ENCODE measurements at regions not wholly inside any gene's neighbourhood (a gene's known extent, or its start where the extent isn't known, plus 50 kb on each side); places are given as distances from the start of the nearest gene placed in this dataset.
"Not testable (repeated sequence)": the region's sequence is repeated elsewhere in the genome, so short reads cannot be mapped to it uniquely, and the experiment has no call there.

GRCh38 chr18:65162086-65162485 lies 588.7 kb upstream of the CDH7 start:
- not testable (repeated sequence) for H3K27ac ChIP-seq (ENCODE audit: insufficient read depth, low read length, poor library complexity, severe bottlenecking); H3K27me3 ChIP-seq (replicated peaks; ENCODE audit: control insufficient read depth, insufficient read depth, low read length, poor library complexity, severe bottlenecking); H3K4me3 ChIP-seq (ENCODE audit: insufficient read depth, low read depth, low read length, poor library complexity, severe bottlenecking); H3K36me3 ChIP-seq (ENCODE audit: control insufficient read depth, insufficient read depth, low read length); DNase-seq; H3K4me1 ChIP-seq (ENCODE audit: control insufficient read depth, insufficient read depth, low read length, poor library complexity, severe bottlenecking); H3K9me3 ChIP-seq (ENCODE audit: control insufficient read depth, low read length)

- Histone ChIP-seq H3K4me3 (ENCODE audit: insufficient read depth, low read depth, low read length, poor library complexity, severe bottlenecking) (no peak overlapping the region), H3K27me3 (replicated peaks; ENCODE audit: control insufficient read depth, insufficient read depth, low read length, poor library complexity, severe bottlenecking) (no peaks in the 10 kb centered on the region), H3K9me3 (ENCODE audit: control insufficient read depth, low read length) (no peaks in the 10 kb centered on the region), H3K27ac (ENCODE audit: insufficient read depth, low read length, poor library complexity, severe bottlenecking) (no peak overlapping the region), H3K36me3 (ENCODE audit: control insufficient read depth, insufficient read depth, low read length) (no peaks in the 10 kb centered on the region), H3K4me1 (ENCODE audit: control insufficient read depth, insufficient read depth, low read length, poor library complexity, severe bottlenecking) (no peaks in the 10 kb centered on the region)
- DNase-seq = no peak
These were observed 604.3 kb upstream of the CDH7 start for GRCh38 chr18:65146482-65147021.

GRCh38 chr18:65145312-65145711 lies 605.5 kb upstream of the CDH7 start:
- no peak for DNase-seq
- no peaks in the 10 kb centered on the region for H3K36me3 ChIP-seq (ENCODE audit: control insufficient read depth, insufficient read depth, low read length)
- no peaks in the 10 kb centered on the region for H3K4me1 ChIP-seq (ENCODE audit: control insufficient read depth, insufficient read depth, low read length, poor library complexity, severe bottlenecking)
- H3K27me3 ChIP-seq (replicated peaks; ENCODE audit: control insufficient read depth, insufficient read depth, low read length, poor library complexity, severe bottlenecking) = no peaks in the 10 kb centered on the region
- no peak overlapping the region for H3K4me3 ChIP-seq (ENCODE audit: insufficient read depth, low read depth, low read length, poor library complexity, severe bottlenecking)
- no peak overlapping the region for H3K27ac ChIP-seq (ENCODE audit: insufficient read depth, low read length, poor library complexity, severe bottlenecking)
- no peaks in the 10 kb centered on the region for H3K9me3 ChIP-seq (ENCODE audit: control insufficient read depth, low read length)

- H3K9me3 ChIP-seq (ENCODE audit: control insufficient read depth, low read length) = no peaks in the 10 kb centered on the region
- H3K4me1 ChIP-seq (ENCODE audit: control insufficient read depth, insufficient read depth, low read length, poor library complexity, severe bottlenecking) = no peaks in the 10 kb centered on the region
- no peaks in the 10 kb centered on the region for H3K36me3 ChIP-seq (ENCODE audit: control insufficient read depth, insufficient read depth, low read length)
- no peak overlapping the region for H3K27ac ChIP-seq (ENCODE audit: insufficient read depth, low read length, poor library complexity, severe bottlenecking)
- no peak overlapping the region for H3K4me3 ChIP-seq (ENCODE audit: insufficient read depth, low read depth, low read length, poor library complexity, severe bottlenecking)
- no peak for DNase-seq
- H3K27me3 ChIP-seq (replicated peaks; ENCODE audit: control insufficient read depth, insufficient read depth, low read length, poor library complexity, severe bottlenecking) = no peaks in the 10 kb centered on the region
These were observed 617.2 kb upstream of the CDH7 start for GRCh38 chr18:65133610-65134009.

GRCh38 chr18:65124633-65125032 lies 626.2 kb upstream of the CDH7 start:
- DNase-seq = no peak
- no peaks in the 10 kb centered on the region for H3K4me1 ChIP-seq (ENCODE audit: control insufficient read depth, insufficient read depth, low read length, poor library complexity, severe bottlenecking)
- H3K9me3 ChIP-seq (ENCODE audit: control insufficient read depth, low read length) = no peaks in the 10 kb centered on the region
- no peak overlapping the region for H3K27ac ChIP-seq (ENCODE audit: insufficient read depth, low read length, poor library complexity, severe bottlenecking)
- no peak overlapping the region for H3K4me3 ChIP-seq (ENCODE audit: insufficient read depth, low read depth, low read length, poor library complexity, severe bottlenecking)
- no peaks in the 10 kb centered on the region for H3K36me3 ChIP-seq (ENCODE audit: control insufficient read depth, insufficient read depth, low read length)
- H3K27me3 ChIP-seq (replicated peaks; ENCODE audit: control insufficient read depth, insufficient read depth, low read length, poor library complexity, severe bottlenecking) = no peaks in the 10 kb centered on the region

- Histone ChIP-seq H3K9me3 (ENCODE audit: control insufficient read depth, low read length) (no peaks in the 10 kb centered on the region), H3K4me3 (ENCODE audit: insufficient read depth, low read depth, low read length, poor library complexity, severe bottlenecking) (no peak overlapping the region), H3K4me1 (ENCODE audit: control insufficient read depth, insufficient read depth, low read length, poor library complexity, severe bottlenecking) (no peaks in the 10 kb centered on the region), H3K27ac (ENCODE audit: insufficient read depth, low read length, poor library complexity, severe bottlenecking) (no peak overlapping the region), H3K36me3 (ENCODE audit: control insufficient read depth, insufficient read depth, low read length) (no peaks in the 10 kb centered on the region), H3K27me3 (replicated peaks; ENCODE audit: control insufficient read depth, insufficient read depth, low read length, poor library complexity, severe bottlenecking) (no peaks in the 10 kb centered on the region)
- no peak for DNase-seq
These were observed 646.9 kb upstream of the CDH7 start for GRCh38 chr18:65103864-65104263.

- no peak for DNase-seq
- no peaks in the 10 kb centered on the region for H3K27me3 ChIP-seq (replicated peaks; ENCODE audit: control insufficient read depth, insufficient read depth, low read length, poor library complexity, severe bottlenecking)
- no peak overlapping the region for H3K4me3 ChIP-seq (ENCODE audit: insufficient read depth, low read depth, low read length, poor library complexity, severe bottlenecking)
- H3K4me1 ChIP-seq (ENCODE audit: control insufficient read depth, insufficient read depth, low read length, poor library complexity, severe bottlenecking) = no peaks in the 10 kb centered on the region
- H3K9me3 ChIP-seq (ENCODE audit: control insufficient read depth, low read length) = no peaks in the 10 kb centered on the region
- no peak overlapping the region for H3K27ac ChIP-seq (ENCODE audit: insufficient read depth, low read length, poor library complexity, severe bottlenecking)
- no peaks in the 10 kb centered on the region for H3K36me3 ChIP-seq (ENCODE audit: control insufficient read depth, insufficient read depth, low read length)
These were observed 657.5 kb upstream of the CDH7 start for GRCh38 chr18:65093346-65093745.

- H3K27ac ChIP-seq (ENCODE audit: insufficient read depth, low read length, poor library complexity, severe bottlenecking) = no peak overlapping the region
- no peaks in the 10 kb centered on the region for H3K9me3 ChIP-seq (ENCODE audit: control insufficient read depth, low read length)
- H3K36me3 ChIP-seq (ENCODE audit: control insufficient read depth, insufficient read depth, low read length) = no peaks in the 10 kb centered on the region
- H3K27me3 ChIP-seq (replicated peaks; ENCODE audit: control insufficient read depth, insufficient read depth, low read length, poor library complexity, severe bottlenecking) = no peaks in the 10 kb centered on the region
- no peaks in the 10 kb centered on the region for H3K4me1 ChIP-seq (ENCODE audit: control insufficient read depth, insufficient read depth, low read length, poor library complexity, severe bottlenecking)
- DNase-seq = no peak
- no peak overlapping the region for H3K4me3 ChIP-seq (ENCODE audit: insufficient read depth, low read depth, low read length, poor library complexity, severe bottlenecking)
These were observed 659.0 kb upstream of the CDH7 start for GRCh38 chr18:65091744-65092329.

GRCh38 chr18:65082907-65083306 lies 667.9 kb upstream of the CDH7 start:
- Histone ChIP-seq H3K9me3 (ENCODE audit: control insufficient read depth, low read length) (no peaks in the 10 kb centered on the region), H3K36me3 (ENCODE audit: control insufficient read depth, insufficient read depth, low read length) (no peaks in the 10 kb centered on the region), H3K27ac (ENCODE audit: insufficient read depth, low read length, poor library complexity, severe bottlenecking) (no peak overlapping the region), H3K27me3 (replicated peaks; ENCODE audit: control insufficient read depth, insufficient read depth, low read length, poor library complexity, severe bottlenecking) (no peaks in the 10 kb centered on the region), H3K4me3 (ENCODE audit: insufficient read depth, low read depth, low read length, poor library complexity, severe bottlenecking) (no peak overlapping the region), H3K4me1 (ENCODE audit: control insufficient read depth, insufficient read depth, low read length, poor library complexity, severe bottlenecking) (no peaks in the 10 kb centered on the region)
- DNase-seq = no peak

GRCh38 chr18:65081786-65082185 lies 669.0 kb upstream of the CDH7 start:
- Histone ChIP-seq H3K4me1 (ENCODE audit: control insufficient read depth, insufficient read depth, low read length, poor library complexity, severe bottlenecking) (no peaks in the 10 kb centered on the region), H3K27ac (ENCODE audit: insufficient read depth, low read length, poor library complexity, severe bottlenecking) (no peak overlapping the region), H3K36me3 (ENCODE audit: control insufficient read depth, insufficient read depth, low read length) (no peaks in the 10 kb centered on the region), H3K4me3 (ENCODE audit: insufficient read depth, low read depth, low read length, poor library complexity, severe bottlenecking) (no peak overlapping the region), H3K9me3 (ENCODE audit: control insufficient read depth, low read length) (no peaks in the 10 kb centered on the region), H3K27me3 (replicated peaks; ENCODE audit: control insufficient read depth, insufficient read depth, low read length, poor library complexity, severe bottlenecking) (no peaks in the 10 kb centered on the region)
- no peak for DNase-seq
